ENCODE measurements at regions not wholly inside any gene's neighbourhood (a gene's known extent, or its start where the extent isn't known, plus 50 kb on each side); places are given as distances from the start of the nearest gene placed in this dataset.

- DNase-seq (ENCODE audit: low spot score), result no peak
- in situ Hi-C loops (cut with HindIII; ENCODE audit: low sequenced_read_pairs), result no loop called here
Measured at GRCh38 chr2:126811101-126811500, 87.6 kb upstream of the TEX51 start.

DNA sequence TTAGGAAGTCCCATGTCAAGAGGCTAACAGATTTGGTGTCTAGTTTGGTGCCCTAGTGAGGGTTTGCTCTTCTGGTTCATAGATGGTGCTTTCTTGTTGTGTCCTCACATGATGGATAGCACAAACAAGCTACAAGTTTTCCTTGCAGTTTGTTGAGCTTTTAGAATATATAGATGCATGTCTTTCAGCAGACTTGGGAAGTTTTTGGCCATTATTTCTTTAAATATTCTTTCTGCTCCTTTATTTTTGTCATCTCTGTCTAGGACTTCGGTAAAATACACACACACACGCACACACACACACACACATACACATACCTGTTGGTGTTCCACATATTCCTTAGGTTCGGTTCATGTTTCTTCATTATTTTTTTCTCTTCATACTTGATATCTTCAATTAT is 81.5 kb upstream of the TEX51 start:
- in situ Hi-C loops (cut with HindIII; ENCODE audit: low sequenced_read_pairs), result no loop called here
- DNase-seq (ENCODE audit: low spot score), result no peak

GRCh38 chr2:126822115-126822514 is 76.6 kb upstream of the TEX51 start:
- no peak for DNase-seq (ENCODE audit: low spot score)
- in situ Hi-C loops (cut with HindIII; ENCODE audit: low sequenced_read_pairs), result no loop called here

DNA sequence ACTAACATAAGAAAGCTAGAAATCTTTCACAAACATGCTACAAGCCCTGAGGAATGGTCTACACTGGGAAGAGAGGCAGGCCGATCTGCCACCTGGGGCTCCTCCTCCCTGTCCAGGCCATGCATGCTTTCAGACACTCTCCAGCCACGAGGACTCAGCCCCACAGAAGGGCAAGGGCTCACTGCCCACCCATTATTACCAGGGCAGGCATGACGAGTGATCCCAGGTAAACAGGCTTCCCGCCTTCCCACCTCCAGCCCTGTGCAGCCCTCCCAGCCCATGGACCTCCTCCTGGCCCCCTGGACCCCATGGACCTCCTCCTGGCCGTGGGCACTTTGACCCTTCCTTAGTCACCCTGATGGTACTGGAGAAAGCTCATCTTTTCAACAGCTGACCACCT is 75.8 kb upstream of the TEX51 start:
- in situ Hi-C loops (cut with HindIII; ENCODE audit: low sequenced_read_pairs), result no loop called here
- no peak for DNase-seq (ENCODE audit: low spot score)

GRCh38 chr2:126823951-126824350 is 74.7 kb upstream of the TEX51 start:
- DNase-seq (ENCODE audit: low spot score), result no peak
- in situ Hi-C loops (cut with HindIII; ENCODE audit: low sequenced_read_pairs), result no loop called here

GRCh38 chr2:126824663-126825062 is 74.0 kb upstream of the TEX51 start:
- in situ Hi-C loops (cut with HindIII; ENCODE audit: low sequenced_read_pairs), result no loop called here

GRCh38 chr2:126825316-126825715 is 73.4 kb upstream of the TEX51 start:
- peak; percentile 75 for DNase-seq (ENCODE audit: low spot score)
- in situ Hi-C loops (cut with HindIII; ENCODE audit: low sequenced_read_pairs), result no loop called here

More at GRCh38 chr2:126824663-126825062, 74.0 kb upstream of the TEX51 start:
- DNase-seq (ENCODE audit: low spot score), result no peak

DNA sequence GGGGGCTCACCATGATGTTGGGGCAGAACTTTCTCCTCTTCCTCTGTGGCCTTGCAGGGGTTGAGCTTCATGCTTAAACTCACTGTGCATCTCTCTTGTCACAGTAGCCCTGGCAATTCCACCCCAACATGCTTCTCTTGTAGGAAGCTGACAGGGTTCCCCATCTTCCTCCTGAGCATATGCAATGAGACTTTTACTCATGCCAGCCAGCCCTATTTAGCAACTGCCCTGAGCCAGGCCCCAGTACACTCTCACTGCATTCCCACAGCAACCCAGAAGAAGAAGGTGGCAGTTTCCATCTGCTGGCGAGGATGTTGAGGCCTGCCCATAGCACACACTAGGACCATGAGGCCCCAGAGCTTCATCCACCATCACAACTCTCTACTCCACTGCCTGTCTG is 72.2 kb upstream of the TEX51 start:
- in situ Hi-C loops (cut with HindIII; ENCODE audit: low sequenced_read_pairs), result no loop called here
- no peak for DNase-seq (ENCODE audit: low spot score)

GRCh38 chr2:126827371-126827770 is 71.3 kb upstream of the TEX51 start:
- in situ Hi-C loops (cut with HindIII; ENCODE audit: low sequenced_read_pairs), result no loop called here
- DNase-seq (ENCODE audit: low spot score), result peak; percentile 80

- in situ Hi-C loops (cut with HindIII; ENCODE audit: low sequenced_read_pairs), result no loop called here
- DNase-seq (ENCODE audit: low spot score), result no peak
Measured at GRCh38 chr2:126828051-126828450, 70.6 kb upstream of the TEX51 start.

GRCh38 chr2:126828491-126828890 is 70.2 kb upstream of the TEX51 start:
- in situ Hi-C loops (cut with HindIII; ENCODE audit: low sequenced_read_pairs), result no loop called here
- DNase-seq (ENCODE audit: low spot score), result no peak

DNA sequence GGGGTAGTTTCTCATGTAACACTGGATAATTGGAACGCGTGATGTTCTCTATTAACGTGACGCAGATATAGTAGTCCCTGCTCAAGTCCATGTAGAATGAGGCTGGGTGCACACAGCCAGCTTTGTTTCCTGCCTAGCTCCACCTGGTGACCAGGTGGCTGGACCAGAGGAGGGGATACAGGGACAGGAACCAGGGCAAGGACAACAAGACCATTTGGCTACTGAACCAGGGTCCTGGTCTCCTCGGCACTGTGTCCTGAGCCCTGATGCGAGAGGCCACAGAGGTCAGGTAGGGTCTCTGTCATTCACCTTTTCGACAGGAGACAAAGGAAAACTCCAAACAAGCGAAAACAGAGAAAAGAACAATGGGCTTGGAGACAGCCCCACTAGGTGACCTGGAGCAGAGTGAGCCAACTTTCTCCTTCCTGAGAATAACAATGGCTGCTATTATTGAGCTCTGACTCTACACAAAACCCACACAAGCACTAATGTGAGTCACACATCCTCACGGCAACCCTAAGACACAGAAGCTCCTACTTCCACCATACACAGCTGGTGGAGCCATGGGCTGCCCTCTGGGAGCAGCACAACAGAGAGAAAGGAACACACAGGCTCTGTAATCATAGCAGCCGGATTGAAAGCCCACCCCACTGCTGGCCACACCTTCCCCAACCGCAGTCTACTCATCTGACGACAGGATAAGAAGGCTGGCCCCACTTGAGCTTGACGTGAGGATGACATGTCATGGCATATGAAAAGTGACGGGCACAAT is 67.3 kb upstream of the TEX51 start:
- in situ Hi-C loops (cut with HindIII; ENCODE audit: low sequenced_read_pairs), result no loop called here
- no peak for DNase-seq (ENCODE audit: low spot score)

GRCh38 chr2:126832014-126832413 is 66.7 kb upstream of the TEX51 start:
- in situ Hi-C loops (cut with HindIII; ENCODE audit: low sequenced_read_pairs), result no loop called here
- no peak for DNase-seq (ENCODE audit: low spot score)

- no peak for DNase-seq (ENCODE audit: low spot score)
Measured at GRCh38 chr2:126832757-126833156, 65.9 kb upstream of the TEX51 start.

GRCh38 chr2:126834006-126834659 is 64.6 kb upstream of the TEX51 start:
- no peak for DNase-seq (ENCODE audit: low spot score)
- in situ Hi-C loops (cut with HindIII; ENCODE audit: low sequenced_read_pairs), result no loop called here

More at GRCh38 chr2:126832757-126833156, 65.9 kb upstream of the TEX51 start:
- in situ Hi-C loops (cut with HindIII; ENCODE audit: low sequenced_read_pairs), result no loop called here

DNA sequence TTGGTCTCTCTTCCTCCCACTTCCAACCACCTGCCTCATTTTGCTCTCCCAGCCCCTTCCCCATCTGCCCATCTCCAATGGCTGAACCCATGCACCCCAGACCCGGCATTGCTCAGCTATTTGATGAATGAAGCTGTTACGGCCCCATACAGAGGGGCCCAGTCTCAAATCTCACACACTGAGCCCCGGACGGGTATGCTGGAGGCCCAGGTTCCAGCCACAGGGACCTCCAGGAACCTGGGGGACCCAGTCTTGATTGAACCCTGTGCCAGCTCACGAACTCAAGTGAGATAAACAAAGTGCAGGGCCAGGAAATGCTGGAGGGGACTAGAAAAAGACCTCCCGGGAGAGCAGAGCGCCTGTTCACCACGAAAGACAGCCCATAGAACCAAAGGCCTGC is 63.4 kb upstream of the TEX51 start:
- no peak for DNase-seq (ENCODE audit: low spot score)
- in situ Hi-C loops (cut with HindIII; ENCODE audit: low sequenced_read_pairs), result no loop called here

DNA sequence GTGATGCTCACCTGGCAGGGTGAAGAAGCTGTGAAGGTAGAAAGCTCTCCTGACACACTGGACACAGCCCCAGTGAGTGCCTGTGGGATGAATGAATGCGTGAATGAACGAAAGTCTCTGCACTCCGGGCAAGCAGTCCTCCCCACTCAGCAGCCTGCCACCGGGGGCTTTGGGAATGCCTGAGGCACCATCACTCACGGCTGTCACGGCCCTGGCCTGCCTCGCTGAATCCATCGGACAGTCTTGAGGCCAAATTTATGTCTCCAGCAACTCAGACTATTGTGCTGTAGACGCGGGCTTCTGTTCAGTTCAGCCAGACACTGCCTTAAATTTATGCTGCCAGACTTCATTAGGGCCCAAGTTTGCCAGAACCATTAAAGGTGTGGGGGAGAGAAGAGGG is 62.9 kb upstream of the TEX51 start:
- no peak for DNase-seq (ENCODE audit: low spot score)
- in situ Hi-C loops (cut with HindIII; ENCODE audit: low sequenced_read_pairs), result no loop called here

DNA sequence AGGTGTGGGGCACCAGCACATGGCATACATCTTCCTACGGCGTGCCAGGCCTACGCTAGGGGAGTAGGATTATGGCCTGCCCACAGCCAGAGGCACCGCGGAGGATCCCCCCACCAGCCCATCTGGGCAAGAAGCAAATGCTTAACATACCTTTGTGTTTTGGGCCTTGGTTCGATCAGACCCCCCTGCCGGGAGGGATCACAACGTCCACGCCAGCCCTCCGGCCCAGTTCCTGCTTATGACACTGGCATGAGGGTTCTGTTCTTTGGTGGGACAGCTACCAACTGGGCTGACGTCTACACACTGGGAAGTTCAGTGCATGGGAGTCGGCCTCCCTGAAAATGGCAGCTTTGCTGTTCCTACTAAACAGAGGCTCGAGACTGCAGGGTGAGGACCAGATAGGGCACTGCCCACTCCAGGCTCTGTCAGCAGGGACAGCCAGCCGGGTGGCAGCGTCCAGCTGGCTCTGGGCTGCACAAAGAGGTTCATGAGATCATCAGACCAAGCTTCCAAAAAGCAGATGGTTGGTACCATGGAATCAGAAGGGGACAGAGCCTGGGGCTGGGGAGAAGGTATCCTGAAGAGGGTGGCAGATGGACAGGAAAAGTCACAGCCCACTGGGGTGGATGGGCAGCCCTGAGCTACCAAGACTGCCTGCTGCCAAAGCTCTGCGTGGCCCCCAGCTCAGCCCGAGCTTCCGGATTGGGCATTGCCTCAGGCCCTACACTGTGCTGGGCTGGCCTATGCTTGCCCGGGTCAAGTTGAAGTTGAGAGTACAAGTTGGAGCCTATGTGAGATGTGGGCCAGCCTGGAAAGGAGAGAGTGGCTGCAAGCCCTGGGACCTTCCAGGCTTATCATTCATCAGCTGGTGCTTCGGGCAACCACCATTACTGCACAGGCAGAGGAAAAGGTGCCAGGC is 61.7 kb upstream of the TEX51 start:
- in situ Hi-C loops (cut with HindIII; ENCODE audit: low sequenced_read_pairs), result no loop called here
- no peak for DNase-seq (ENCODE audit: low spot score)

DNA sequence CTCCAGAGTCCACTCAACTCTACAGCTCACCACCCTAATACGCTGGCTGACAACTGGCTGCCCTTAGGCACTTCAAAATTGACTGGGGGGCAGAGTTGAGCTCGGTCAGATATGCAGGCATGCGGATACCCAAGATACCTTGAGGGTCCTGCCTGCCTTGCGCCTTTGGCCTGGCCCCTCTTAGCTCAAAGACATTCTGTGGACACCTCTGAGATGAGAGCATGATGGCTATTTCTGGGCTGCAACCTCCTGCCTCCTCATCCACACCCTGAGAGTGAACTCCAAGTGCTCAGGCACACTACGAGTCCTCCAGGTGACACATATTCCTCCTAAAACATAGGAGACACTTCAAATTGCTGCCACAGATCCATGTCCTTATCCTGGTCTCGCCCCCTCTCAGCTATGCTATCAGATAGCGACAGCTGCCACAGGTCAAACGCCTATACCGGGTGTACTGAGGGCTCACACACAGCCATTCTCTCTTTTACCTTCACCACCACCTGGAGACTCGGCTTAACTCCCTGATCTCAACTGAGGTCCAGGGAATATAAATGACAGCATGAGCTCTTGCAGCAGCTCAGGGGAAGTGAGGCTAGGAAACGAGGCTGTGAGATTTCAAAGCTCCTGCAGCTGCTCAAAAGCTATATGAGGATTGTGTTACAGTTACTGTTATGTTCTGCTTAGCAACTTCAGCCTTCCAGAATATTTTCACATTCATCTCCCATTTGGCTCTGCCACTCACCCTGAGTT is 60.5 kb upstream of the TEX51 start:
- DNase-seq (ENCODE audit: low spot score), result no peak
- in situ Hi-C loops (cut with HindIII; ENCODE audit: low sequenced_read_pairs), result no loop called here

GRCh38 chr2:126838716-126838985 is 60.0 kb upstream of the TEX51 start:
- no peak for DNase-seq (ENCODE audit: low spot score)
- in situ Hi-C loops (cut with HindIII; ENCODE audit: low sequenced_read_pairs), result no loop called here
